ENCODE measurements at regions not wholly inside any gene's neighbourhood (a gene's known extent, or its start where the extent isn't known, plus 50 kb on each side); places are given as distances from the start of the nearest gene placed in this dataset.
"Not testable (repeated sequence)": the region's sequence is repeated elsewhere in the genome, so short reads cannot be mapped to it uniquely, and the experiment has no call there.

DNA sequence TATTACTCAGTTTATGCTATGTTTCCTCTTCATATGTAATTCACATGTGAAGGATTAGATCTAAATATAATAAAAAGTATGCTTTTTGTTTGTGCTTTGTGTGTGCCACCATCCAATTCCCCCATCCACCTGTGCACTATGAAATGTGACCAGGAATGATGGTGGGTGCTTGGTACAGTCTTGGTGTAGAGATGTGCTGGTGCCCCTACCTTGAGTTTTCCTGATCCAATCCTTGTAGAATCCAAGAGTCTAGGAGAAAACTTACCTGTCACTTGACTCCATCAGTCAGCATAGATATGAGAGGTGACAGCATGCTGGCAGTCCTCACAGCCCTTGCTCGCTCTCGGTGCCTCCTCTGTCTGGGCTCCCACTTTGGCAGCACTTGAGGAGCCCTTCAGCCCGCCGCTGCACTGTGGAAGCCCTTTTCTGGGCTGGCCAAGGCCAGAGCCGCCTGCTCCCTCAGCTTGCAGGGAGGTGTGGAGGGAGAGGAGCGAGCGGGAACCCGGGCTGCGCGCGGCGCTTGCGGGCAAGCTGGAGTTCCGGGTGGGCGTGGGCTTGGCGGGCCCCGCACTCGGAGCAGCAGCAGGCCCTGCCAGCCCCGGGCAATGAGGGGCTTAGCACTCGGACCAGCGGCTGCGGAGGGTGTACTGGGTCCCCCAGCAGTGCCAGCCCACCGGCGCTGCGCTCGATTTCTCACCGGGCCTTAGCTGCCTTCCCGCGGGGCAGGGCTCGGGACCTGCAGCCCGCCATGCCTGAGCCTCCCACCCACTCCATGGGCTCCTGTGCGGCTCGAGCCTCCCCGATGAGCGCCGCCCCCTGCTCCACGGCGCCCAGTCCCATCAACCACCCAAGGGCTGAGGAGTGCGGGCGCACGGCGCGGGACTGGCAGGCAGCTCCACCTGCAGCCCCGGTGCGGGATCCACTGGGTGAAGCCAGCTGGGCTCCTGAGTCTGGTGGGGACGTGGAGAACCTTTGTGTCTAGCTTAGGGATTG lies 874.7 kb downstream of the PLA2G4A start:
- not testable (repeated sequence) for DNase-seq (ENCODE audit: low spot score)

DNA sequence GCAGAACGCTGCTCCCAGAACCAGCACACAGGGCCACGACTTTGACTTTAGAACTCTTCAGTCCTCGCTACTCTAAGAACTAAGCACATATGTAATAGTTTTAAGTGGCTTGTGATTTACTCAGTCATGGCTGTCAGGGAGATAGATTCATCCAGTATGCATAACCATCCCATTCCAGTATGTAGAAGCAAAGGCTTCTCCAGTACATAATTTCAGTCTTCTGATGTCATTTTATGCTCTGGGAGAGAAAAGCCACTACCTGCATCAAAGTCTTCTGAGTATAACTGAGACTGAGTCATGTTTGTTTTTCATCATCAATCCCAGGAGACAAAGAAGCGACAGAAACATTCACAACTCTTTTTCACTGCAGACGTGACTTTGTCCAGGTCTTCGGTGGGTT lies 885.7 kb downstream of the PLA2G4A start:
- DNase-seq (ENCODE audit: low spot score) = no peak

DNA sequence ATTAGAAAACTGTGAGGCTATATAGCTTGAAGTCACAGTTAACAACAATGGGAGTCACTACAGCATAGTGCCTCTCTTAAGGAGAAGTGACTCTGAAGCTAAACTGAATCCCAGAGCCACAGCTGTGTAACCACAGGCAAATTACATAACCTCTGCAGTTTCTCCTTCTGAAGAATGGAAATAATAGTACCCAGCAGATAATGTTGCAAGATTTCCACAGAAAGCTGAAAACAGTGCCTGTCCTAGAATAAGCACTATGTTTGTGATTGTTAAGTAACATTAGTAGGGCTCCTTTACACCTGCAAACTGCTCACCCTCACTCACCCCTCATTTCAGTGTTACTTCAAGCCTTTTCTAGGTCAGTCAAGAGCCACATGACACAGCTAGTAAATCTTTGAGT lies 886.7 kb downstream of the PLA2G4A start:
- DNase-seq (ENCODE audit: low spot score) = no peak

DNA sequence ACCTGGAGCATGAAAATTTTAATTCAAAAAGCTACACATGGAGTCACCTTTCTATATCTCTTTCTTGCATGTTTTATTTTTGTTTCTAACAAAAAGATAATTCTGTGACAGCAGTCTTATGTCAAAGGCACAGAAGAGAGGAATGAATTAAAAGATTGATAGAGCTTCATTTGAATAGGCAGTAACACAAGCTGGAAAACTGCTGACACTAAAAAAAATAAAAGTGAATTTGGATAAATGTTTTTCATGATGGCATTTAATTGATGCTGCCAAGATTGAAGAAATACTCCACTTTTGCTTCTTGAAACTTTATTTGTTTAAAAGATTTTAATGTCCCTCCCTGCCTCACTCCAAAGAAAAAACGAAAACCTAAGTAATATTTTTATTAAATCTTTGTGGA lies 887.4 kb downstream of the PLA2G4A start:
- DNase-seq (ENCODE audit: low spot score) = no peak

DNA sequence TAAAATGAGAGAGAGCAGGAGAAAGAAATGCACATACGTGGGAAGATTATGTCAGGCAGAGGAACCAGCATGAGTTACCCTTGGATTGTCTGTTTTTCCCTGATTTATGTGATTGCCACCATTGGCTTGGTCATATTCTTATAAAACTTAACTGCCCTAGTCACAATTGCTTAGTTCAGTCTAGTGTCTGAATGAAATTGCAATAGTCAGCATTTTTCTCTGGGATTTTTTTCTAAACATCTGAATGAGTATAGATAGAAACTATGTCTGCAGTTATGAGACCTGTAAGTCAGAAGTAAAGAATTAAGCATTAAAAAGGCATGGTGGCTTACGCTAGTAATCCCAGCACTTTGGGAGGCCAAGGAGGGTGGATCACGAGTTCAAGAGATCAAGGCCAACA lies 889.8 kb downstream of the PLA2G4A start:
- peak; percentile 7 for DNase-seq (ENCODE audit: low spot score)

DNA sequence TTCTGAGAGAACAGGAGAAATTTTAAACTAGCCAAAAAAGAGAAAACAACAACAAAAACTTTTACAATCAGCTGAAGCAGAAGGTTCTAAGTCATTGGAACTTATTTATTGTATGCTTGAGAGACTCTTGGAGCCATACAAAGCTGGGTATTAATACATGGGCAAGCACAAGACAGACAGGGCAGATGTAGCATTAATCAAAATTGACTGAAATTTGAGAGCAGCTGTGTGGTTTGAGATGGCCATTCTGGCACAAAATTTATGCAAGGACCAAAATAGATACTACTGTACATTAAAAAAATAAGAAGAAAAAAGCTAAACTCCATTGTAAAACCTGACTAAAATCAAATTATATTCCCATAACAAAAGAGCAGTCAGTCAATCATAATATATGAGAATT lies 892.5 kb downstream of the PLA2G4A start:
- no peak for DNase-seq (ENCODE audit: low spot score)

DNA sequence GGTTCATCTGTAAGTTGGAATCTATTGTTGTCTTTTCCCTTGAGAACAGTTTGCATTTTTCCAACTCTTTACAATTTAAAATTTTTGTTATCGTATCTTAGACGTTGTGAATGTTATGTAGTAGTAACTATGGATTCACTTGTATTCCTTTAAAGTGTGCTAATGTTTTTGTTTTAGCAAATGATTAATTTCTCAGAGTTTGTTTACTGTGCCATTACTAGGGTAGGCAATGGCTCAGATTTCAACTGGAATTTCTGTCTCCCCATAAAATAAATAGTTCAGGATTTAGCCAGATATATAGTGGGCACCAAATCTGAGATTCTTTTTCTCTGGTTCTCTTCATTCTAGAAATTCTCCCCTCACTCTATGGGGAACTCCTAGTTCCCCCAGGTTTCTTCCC lies 896.5 kb downstream of the PLA2G4A start:
- no peak for DNase-seq (ENCODE audit: low spot score)

DNA sequence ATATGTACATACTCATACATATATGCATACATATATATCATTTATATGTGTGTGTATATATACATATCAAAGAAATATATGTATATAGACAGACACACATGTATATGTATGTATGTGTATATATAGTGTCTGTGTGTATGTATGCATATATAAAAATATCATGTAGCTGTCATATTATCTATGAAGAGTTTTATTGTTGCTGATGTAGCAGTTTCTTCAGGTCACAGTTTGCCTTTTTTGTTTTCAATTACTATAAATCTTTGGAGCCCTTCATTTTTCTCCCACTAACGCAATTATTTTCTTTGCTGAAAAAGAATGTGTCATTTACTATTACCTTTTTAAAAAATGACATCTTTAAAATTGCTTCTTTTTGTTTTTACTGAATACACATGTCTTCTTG lies 904.5 kb downstream of the PLA2G4A start:
- DNase-seq (ENCODE audit: low spot score) = no peak

DNA sequence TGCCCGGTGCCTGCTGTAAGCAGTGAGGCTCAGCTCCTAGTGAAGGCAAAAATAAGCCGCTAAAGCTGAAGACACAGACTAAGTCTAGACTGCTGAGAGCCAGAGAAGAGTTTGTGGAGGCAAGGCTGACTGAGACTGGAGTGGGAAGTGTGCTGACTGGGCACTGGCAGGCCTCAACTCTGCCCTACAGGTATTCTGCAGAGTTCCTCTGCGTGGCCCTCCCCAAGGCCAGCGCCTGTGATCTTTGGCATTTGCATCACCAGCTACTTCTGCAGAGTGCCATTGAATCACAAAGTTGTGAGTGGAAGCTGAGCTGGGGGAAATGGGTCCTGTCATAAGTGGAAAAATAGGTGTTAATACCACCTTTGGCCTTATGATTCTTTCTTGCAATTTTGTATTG lies 905.7 kb downstream of the PLA2G4A start:
- DNase-seq (ENCODE audit: low spot score) = no peak

DNA sequence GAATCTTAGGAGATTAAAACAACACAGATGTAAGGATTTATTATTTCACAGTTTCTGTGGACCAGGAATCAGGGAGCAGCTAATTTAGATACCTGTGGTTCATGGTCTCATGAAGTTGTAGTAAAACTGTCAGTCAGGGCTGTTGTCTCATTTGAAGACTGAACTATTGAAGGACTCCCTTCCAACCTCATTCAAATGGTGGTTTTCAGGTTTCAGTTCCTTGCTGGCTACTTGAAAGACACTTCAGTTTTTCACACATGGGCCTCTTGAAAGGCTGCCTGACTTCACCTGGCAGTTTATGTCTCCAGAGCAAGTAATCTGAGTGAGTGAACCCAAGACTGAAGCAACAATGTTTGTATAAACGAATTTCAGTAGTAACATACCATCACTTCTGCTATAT lies 915.9 kb downstream of the PLA2G4A start:
- DNase-seq (ENCODE audit: low spot score) = no peak

DNA sequence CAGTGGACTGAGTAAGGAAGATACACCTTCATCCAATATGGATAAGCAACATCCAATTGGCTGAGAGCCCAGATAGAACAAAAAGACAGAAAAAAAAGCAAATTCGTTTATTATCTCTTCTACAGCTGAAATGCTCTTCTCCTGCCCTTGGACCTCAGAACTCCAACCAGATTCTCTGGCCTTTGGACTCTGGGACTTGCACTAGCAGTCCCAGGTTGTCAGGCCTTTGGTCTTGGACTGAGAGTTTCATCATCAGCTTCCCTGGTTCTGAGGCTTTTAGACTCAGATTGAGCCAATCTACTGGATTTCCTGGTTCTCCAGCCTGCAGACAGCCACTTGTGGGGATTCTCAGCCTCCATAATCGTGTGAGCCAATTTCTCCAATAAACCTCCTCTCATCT lies 926.8 kb downstream of the PLA2G4A start:
- no peak for DNase-seq (ENCODE audit: low spot score)

DNA sequence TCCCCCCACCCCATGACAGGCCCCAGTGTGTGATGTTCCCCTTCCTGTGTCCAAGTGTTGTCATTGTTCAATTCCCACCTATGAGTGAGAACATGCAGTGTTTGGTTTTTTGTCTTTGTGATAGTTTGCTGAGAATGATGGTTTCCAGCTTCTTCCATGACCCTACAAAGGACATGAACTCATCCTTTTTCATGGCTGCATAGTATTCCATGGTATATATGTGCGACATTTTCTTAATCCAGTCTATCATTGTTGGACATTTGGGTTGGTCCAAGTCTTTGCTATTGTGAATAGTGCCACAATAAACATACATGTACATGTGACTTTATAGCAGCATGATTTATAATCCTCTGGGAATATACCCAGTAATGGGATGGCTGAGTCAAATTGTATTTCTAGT lies 927.9 kb downstream of the PLA2G4A start:
- not testable (repeated sequence) for DNase-seq (ENCODE audit: low spot score)

DNA sequence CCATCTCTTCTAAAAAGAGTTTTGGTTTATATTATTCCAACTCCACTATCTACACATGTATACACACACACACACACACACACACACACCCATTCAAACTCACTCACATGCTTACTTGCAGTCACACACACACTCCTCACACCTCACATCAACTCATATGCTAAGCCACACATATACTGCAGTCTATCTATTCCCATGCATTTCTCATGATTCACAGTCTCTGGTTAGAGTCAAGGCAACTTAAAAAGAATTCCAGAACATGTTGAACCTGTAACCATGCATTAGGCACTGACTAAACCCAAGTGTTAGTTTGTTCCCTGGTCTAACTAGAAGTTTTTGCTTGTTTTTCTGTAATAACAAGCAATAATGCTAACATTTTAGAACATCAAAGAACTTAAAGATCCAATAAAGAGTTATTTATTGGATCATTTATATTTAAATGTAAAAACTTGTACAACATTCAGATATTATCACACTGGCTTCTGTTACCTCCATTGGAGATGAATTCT lies 931.1 kb downstream of the PLA2G4A start:
- no peak for DNase-seq (ENCODE audit: low spot score)

DNA sequence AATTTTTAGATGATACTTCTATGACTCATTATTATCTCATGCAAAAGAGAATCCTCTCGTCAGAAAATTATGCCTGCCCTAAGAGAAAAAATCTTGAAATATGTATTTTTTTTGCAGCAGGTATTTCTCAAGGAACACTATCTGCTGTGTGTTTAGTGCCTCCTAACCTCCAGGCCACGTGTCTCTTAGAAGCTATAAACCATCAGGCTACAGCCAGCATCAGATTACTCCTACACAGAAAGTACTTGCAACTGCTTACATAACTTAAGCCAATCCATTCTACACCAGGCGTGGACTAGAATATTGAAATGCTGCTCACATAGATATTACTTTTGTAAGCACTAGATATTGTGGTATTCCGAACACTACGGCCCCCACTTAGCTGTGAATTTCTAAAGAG lies 933.4 kb downstream of the PLA2G4A start:
- DNase-seq (ENCODE audit: low spot score) = peak; percentile 47

DNA sequence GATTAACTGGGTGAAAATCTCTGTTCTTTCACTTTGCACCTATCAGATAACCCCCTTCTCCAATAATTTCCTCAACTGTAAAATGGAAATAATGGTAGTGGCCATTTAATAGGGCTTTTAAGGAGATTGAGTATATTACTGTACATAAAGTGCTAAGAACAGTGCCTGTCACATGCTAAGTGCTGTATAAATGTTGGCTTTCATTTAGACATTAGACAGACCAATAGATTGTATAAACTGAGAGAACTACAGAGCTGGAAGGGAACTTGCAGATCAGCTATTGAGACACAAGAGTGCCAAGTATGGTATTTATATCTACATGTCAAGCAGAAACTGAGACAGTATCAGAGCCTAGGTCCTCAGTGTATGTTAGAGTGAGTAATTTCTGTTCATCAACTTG lies 934.7 kb downstream of the PLA2G4A start:
- DNase-seq (ENCODE audit: low spot score) = no peak

DNA sequence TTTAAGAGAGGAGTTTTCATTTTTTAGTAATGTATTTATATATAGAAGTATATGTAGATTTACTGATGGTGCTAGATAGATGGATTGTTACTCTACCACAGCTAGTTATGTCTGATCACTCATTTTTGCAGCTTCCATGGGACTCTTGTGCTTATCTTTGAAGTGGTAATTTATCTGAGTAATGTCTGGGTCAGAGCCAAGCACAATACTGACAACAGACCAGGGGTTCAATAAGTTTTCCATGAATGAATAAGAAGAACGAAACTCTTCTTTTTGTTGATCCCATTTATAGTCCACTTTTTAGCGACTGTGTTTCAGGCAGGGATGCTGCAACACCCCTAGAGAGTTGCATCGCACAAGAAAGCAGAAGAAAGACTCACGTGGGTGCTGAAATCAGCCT lies 935.2 kb downstream of the PLA2G4A start:
- DNase-seq (ENCODE audit: low spot score) = no peak

DNA sequence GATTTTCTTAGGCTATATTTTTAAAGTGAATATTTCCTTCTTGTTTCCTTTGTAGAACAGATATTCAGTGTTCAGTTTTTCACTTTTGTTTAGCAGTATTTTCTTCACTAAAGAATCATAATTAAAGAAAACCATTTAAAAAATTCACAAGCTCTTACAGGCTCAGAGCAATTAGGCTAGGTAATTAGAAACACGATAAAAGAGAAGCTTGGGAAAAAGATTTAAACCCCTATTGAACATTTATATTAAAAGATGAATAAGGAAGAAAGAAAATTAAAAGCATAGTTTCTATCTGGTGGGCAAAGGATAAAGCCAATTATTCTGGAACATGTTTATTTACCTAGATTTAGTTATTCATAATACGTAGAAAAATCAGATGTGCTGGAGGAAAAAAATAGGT lies 942.6 kb downstream of the PLA2G4A start:
- no peak for DNase-seq (ENCODE audit: low spot score)

DNA sequence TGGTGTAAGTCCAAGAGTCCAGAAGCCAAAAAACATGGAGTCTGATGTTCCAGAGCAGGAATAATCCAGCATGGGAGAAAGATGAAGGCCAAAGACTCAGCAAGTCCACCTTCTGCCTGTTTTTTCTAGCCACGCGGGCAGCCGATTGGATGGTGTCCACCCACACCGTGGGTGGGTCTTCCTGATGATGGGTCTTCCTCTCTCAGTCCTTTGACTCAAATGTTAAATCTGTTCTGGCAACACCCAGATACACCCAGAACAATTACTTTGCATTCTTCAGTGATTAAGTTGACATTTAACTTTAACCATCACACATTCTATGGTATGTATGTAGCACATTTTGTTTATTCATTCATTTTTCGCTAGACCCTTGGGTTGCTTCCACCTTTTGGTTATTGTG lies 944.4 kb downstream of the PLA2G4A start:
- DNase-seq (ENCODE audit: low spot score) = no peak

DNA sequence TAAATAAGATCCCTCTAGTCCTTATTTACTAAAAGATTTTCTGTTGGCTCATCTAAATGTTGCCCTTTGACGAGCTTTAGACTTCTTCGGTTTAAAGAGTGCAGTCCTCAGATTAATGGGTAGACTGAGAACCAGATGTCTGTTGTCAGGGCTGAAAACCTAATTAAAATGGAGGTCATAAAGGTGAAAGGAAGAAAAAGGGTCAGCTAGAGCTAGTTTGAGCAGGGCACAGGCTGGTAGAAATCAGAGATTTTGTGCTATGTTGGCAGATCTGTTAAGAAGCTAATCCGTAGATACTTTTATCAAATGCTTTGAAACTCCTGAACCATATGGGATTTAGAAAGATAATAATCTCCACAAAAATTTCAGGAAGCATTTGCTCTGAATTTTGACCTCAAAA lies 959.0 kb downstream of the PLA2G4A start:
- DNase-seq (ENCODE audit: low spot score) = peak; percentile 2

DNA sequence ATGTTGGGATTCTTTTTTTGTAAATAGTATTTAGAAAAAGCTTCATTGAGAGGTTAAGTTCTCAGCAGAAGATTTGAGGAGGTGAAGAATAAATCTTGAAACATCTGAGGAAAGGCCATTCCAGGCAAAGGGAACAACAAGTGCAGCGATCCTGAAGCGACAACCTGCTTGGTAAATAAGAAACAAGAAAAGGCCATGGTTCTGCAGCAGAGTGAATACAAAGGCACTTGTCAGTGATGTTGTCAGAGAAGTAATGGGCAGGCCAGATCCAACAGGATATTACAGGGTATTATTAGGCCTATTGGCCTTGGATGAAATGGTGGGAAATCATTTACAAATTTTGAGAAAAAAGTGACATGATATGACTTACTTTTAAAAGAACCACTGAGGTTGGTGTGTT lies 960.0 kb downstream of the PLA2G4A start:
- DNase-seq (ENCODE audit: low spot score) = no peak

DNA sequence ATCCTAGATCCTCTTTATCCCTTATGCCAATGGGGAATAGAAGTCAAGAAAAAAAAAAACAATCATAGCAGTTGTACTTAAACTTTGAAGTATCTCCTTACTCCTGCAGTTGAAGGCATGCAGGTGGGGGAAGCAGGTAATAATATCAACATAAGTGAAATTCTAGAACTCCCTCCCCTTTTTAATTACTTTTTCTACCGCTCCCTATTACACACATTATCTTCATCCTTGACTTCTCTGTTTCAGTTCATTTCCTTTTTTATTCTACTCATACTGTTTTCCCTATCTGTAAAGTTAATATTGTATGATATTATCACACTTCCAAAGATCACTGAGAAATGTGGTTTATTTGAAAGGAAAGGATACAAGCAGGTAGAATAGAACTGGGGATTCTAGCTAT lies 962.0 kb downstream of the PLA2G4A start:
- no peak for DNase-seq (ENCODE audit: low spot score)

DNA sequence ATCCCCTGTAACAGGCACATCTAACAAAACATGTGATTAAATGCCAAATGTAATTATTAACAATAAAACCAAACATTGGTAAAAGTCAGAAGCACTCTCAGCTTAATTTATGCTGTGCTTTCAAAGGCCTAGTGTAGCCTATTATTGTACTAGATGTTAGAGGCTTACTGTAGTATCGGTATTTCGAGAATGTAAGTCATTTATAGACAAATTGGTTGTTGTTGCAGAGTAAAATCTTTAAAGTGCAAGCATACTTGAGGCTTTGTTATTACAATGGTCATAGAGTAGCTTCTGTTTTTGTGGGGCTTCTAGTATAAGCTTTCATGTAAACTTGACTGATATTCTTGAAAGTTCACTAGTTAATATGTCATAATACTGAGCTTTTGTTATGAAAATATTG lies 965.8 kb downstream of the PLA2G4A start:
- DNase-seq (ENCODE audit: low spot score) = no peak

DNA sequence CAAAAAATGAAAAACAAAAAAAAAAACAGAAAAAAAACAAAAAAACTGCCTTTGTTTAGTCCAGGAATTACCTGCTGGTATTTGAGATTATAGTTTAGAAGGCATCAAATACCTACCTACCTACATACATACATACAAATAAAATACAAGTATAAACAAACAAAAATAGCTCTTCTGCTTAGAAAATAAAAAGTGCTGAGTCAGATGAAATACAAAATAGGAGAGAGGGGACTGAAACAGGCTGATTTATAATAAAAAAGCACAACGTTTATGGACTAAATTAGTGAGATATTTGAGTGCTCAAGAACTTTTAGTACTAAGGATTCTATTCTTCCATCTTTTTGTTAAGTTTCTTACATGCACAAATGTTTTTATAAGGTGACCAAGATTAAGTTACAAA lies 980.8 kb downstream of the PLA2G4A start:
- no peak for DNase-seq (ENCODE audit: low spot score)

DNA sequence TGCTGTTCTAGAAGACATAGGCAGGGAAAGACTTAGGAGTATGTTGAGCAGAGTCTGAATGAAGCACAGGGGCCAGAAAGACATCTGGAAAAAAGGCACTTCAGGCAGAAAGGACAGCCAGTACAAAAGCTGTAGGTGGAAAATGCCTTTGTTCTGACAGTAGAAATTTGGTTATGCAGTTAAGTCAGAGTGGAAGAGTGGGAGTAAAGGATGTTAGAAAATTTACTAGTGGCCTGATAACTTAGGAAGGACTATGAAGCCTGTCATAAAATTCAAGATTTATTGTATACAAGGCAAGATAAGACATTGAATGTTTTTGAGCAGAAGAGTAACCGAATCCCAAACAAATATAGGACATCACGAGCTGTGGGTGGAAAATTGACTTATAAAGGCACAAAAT lies 987.9 kb downstream of the PLA2G4A start:
- no peak for DNase-seq (ENCODE audit: low spot score)

All from umbilical cord (tissue), 1 donor.